ENCODE measurements at regions not wholly inside any gene's neighbourhood (a gene's known extent, or its start where the extent isn't known, plus 50 kb on each side); places are given as distances from the start of the nearest gene placed in this dataset.

- TF ChIP-seq, protein P1, sequence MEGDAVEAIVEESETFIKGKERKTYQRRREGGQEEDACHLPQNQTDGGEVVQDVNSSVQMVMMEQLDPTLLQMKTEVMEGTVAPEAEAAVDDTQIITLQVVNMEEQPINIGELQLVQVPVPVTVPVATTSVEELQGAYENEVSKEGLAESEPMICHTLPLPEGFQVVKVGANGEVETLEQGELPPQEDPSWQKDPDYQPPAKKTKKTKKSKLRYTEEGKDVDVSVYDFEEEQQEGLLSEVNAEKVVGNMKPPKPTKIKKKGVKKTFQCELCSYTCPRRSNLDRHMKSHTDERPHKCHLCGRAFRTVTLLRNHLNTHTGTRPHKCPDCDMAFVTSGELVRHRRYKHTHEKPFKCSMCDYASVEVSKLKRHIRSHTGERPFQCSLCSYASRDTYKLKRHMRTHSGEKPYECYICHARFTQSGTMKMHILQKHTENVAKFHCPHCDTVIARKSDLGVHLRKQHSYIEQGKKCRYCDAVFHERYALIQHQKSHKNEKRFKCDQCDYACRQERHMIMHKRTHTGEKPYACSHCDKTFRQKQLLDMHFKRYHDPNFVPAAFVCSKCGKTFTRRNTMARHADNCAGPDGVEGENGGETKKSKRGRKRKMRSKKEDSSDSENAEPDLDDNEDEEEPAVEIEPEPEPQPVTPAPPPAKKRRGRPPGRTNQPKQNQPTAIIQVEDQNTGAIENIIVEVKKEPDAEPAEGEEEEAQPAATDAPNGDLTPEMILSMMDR (conservative IDR thresholded peaks at IDR 0.05; ENCODE audit: low read depth, low read length): no peak
- TF ChIP-seq EZH2 (IDR thresholded peaks at IDR 0.05; ENCODE audit: low read length, unreplicated experiment) (no peak), EZH2phosphoT487 (IDR thresholded peaks at IDR 0.05; ENCODE audit: borderline replicate concordance, low read length) (no peak)
These were observed 95.3 kb upstream of the SLC10A2 start for GRCh38 chr13:103161476-103161875.
